KMS-11 (cell line): ENCODE measurements at regions not wholly inside any gene's neighbourhood (a gene's known extent, or its start where the extent isn't known, plus 50 kb on each side); places are given as distances from the start of the nearest gene placed in this dataset.

Source experiments
- H2AFZ ChIP-seq: fragments of 200-600 bp; sonication (generic); 2 replicates; pipeline ENCODE4 v1.6.1; 2016; ENCODE audit warnings: antibody characterized with exemption, mixed run types, low read depth
- H3K27ac ChIP-seq: fragments of 200-600 bp; sonication (generic); 2 replicates; pipeline ENCODE4 v1.6.1; 2016; ENCODE audit warnings: mild to moderate bottlenecking, mixed run types
- H3K27me3 ChIP-seq: fragments of 200-600 bp; sonication (generic); 2 replicates; pipeline ENCODE4 v1.6.1; 2017; ENCODE audit warnings: mild to moderate bottlenecking, low read depth, mixed run types, moderate library complexity; ENCODE audit not compliant: insufficient read depth
- H3K36me3 ChIP-seq: fragments of 200-600 bp; sonication (generic); 2 replicates; pipeline ENCODE4 v1.6.1; 2017; ENCODE audit warnings: mild to moderate bottlenecking, mixed run types; ENCODE audit not compliant: insufficient read depth
- H3K4me1 ChIP-seq: fragments of 200-600 bp; sonication (generic); 2 replicates; pipeline ENCODE4 v1.6.1; 2016; ENCODE audit warnings: mild to moderate bottlenecking, low read depth, mixed run types; ENCODE audit not compliant: poor library complexity, severe bottlenecking
- H3K4me2 ChIP-seq: fragments of 200-600 bp; sonication (generic); 2 replicates; pipeline ENCODE4 v1.7.0; 2016; ENCODE audit warnings: mild to moderate bottlenecking, mixed run types
- H3K4me3 ChIP-seq: fragments of 200-600 bp; sonication (generic); IDR thresholded peaks from 2 replicates; pipeline ENCODE4 v1.6.1; 2017; ENCODE audit warnings: low read depth, low read length, mixed read lengths; ENCODE audit not compliant: insufficient read depth
- H3K79me2 ChIP-seq: fragments of 200-600 bp; sonication (generic); 2 replicates; pipeline ENCODE4 v1.6.1; 2016; ENCODE audit warnings: low read depth, mixed run types; ENCODE audit not compliant: insufficient read depth
- H3K9ac ChIP-seq: fragments of 200-600 bp; sonication (generic); 2 replicates; pipeline ENCODE4 v1.6.1; 2016; ENCODE audit warnings: mild to moderate bottlenecking, mixed run types
- H4K20me1 ChIP-seq: fragments of 200-600 bp; sonication (generic); 2 replicates; pipeline ENCODE4 v1.6.1; 2016; ENCODE audit warnings: mild to moderate bottlenecking, mixed run types; ENCODE audit not compliant: insufficient read depth
- TF ChIP-seq, protein P1 (sequence below): fragments of 200-600 bp; sonication (generic); conservative IDR thresholded peaks from 2 replicates; pipeline ENCODE4 v1.6.1; 2017; ENCODE audit warnings: low read depth, mild to moderate bottlenecking, antibody characterized with exemption, low read length, moderate library complexity, mixed read lengths

DNA sequence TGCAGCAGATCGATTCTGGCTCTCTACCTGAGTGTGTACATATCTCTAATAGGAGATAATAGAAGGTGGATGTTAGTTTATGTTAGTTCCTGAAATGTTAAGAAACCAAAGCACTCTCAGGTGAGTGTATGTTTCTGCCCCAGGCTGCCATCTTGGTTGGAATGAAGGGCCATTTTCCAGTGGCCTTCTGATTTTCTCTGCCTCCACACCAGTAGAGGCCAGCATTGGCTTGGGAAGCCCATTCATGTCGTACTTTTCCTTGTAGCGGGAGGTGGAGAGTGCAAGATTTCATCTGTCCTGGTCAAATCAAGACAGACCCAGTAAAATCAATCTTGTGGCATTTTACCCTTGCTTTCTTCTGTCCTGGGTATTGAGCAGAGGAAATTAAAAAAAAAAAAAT is 91.0 kb downstream of the GAS1 start:
- Histone ChIP-seq H4K20me1 (no peaks in the 10 kb centered on the region), H3K36me3 (no peaks in the 10 kb centered on the region), H3K9ac (no peak overlapping the region), H3K79me2 (no peaks in the 10 kb centered on the region), H3K4me1 (no peaks in the 10 kb centered on the region), H3K27ac (no peak overlapping the region), H3K4me3 (no peak overlapping the region), H2AFZ (no peak overlapping the region), H3K27me3 (no peaks in the 10 kb centered on the region), H3K4me2 (no peak overlapping the region)
- TF ChIP-seq, protein P1, sequence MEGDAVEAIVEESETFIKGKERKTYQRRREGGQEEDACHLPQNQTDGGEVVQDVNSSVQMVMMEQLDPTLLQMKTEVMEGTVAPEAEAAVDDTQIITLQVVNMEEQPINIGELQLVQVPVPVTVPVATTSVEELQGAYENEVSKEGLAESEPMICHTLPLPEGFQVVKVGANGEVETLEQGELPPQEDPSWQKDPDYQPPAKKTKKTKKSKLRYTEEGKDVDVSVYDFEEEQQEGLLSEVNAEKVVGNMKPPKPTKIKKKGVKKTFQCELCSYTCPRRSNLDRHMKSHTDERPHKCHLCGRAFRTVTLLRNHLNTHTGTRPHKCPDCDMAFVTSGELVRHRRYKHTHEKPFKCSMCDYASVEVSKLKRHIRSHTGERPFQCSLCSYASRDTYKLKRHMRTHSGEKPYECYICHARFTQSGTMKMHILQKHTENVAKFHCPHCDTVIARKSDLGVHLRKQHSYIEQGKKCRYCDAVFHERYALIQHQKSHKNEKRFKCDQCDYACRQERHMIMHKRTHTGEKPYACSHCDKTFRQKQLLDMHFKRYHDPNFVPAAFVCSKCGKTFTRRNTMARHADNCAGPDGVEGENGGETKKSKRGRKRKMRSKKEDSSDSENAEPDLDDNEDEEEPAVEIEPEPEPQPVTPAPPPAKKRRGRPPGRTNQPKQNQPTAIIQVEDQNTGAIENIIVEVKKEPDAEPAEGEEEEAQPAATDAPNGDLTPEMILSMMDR, result no peak

GRCh38 chr9:86854898-86855523 is 92.3 kb downstream of the GAS1 start:
- Histone ChIP-seq H3K79me2 (no peaks in the 10 kb centered on the region), H3K4me3 (no peak overlapping the region), H2AFZ (no peak overlapping the region), H3K27me3 (no peaks in the 10 kb centered on the region), H3K9ac (no peak overlapping the region), H3K4me2 (no peak overlapping the region), H4K20me1 (no peaks in the 10 kb centered on the region), H3K27ac (no peak overlapping the region), H3K4me1 (no peaks in the 10 kb centered on the region), H3K36me3 (no peaks in the 10 kb centered on the region)
- TF ChIP-seq, protein P1, result no peak

DNA sequence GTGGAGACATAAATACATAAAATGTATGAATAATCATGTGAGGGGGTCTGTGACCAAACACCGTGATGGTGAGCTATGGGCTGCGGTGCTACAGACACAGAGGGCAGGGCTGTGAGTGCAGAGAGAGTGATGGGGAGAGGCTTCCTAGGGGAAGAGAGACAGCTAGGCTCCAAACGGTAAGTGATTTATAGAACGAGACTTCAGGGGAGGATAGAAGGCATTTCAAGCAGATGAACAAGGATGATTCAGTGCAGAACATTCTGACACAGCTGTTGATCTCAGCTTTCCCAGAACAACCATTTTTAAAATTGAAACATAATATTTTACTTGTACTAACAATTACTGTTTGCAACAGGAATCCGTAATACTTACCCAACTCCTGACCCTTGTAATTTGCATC is 100.7 kb downstream of the GAS1 start:
- TF ChIP-seq, protein P1, result no peak
- no peaks in the 10 kb centered on the region for H4K20me1 ChIP-seq
- H3K4me3 ChIP-seq, result no peak overlapping the region
- H3K79me2 ChIP-seq, result no peaks in the 10 kb centered on the region
- H3K9ac ChIP-seq, result no peak overlapping the region
- no peak overlapping the region for H2AFZ ChIP-seq
- H3K4me1 ChIP-seq, result no peaks in the 10 kb centered on the region
- no peak overlapping the region for H3K27ac ChIP-seq
- H3K27me3 ChIP-seq, result no peaks in the 10 kb centered on the region
- H3K36me3 ChIP-seq, result no peaks in the 10 kb centered on the region
- H3K4me2 ChIP-seq, result no peak overlapping the region

DNA sequence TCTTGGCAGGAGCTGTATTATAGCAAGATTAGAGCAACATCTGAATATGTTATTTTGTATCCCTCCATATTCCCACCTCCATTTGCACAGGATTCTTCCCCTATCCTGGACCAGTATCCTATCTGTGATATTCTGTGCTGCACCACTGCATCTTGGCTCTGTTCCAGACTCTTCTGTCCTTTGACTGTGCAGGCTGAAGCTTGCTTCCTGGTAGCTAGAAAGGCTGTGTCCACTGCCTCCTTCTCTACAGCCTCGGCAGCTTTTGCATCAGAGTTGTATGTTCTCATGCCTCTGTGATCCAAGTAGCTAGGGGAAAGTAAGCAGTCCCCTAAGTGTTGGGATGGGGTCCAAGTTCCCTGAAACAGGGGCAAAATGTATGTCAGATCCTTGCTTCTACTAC is 104.1 kb downstream of the GAS1 start:
- Histone ChIP-seq H4K20me1 (no peaks in the 10 kb centered on the region), H3K27ac (no peak overlapping the region), H3K4me1 (no peaks in the 10 kb centered on the region), H3K9ac (no peak overlapping the region), H3K4me2 (no peak overlapping the region), H3K4me3 (no peak overlapping the region), H2AFZ (no peak overlapping the region), H3K36me3 (no peaks in the 10 kb centered on the region), H3K27me3 (no peaks in the 10 kb centered on the region), H3K79me2 (no peaks in the 10 kb centered on the region)
- TF ChIP-seq, protein P1, result no peak
